Fibroblast of peridontal ligament (primary cell): ENCODE measurements at regions not wholly inside any gene's neighbourhood (a gene's known extent, or its start where the extent isn't known, plus 50 kb on each side); places are given as distances from the start of the nearest gene placed in this dataset.

Source experiments
- DNase-seq: peaks from one replicate; pipeline ENCODE4 v3.0.0-alpha.2; 2010; ENCODE audit errors: extremely low read depth

- DNase-seq, result no peak
Observed at GRCh38 chr15:62773369-62774165, 269.0 kb upstream of the TPM1 start.

- no peak for DNase-seq
Observed at GRCh38 chr15:62775932-62776331, 266.6 kb upstream of the TPM1 start.

- peak; percentile 23 for DNase-seq
Observed at GRCh38 chr15:62777671-62778070, 264.9 kb upstream of the TPM1 start.

GRCh38 chr15:62779036-62779770, 263.3 kb upstream of the TPM1 start:
- peak; percentile 81 for DNase-seq

- no peak for DNase-seq
Observed at GRCh38 chr15:62779899-62780298, 262.6 kb upstream of the TPM1 start.

GRCh38 chr15:62781081-62781497, 261.5 kb upstream of the TPM1 start:
- no peak for DNase-seq

GRCh38 chr15:62782071-62782841, 260.3 kb upstream of the TPM1 start:
- peak; percentile 98 for DNase-seq

GRCh38 chr15:62782896-62783295, 259.7 kb upstream of the TPM1 start:
- peak; percentile 34 for DNase-seq

- DNase-seq, result peak; percentile 89
Observed at GRCh38 chr15:62783303-62783957, 259.1 kb upstream of the TPM1 start.

- peak; percentile 62 for DNase-seq
Observed at GRCh38 chr15:62785881-62786828, 256.4 kb upstream of the TPM1 start.

- peak; percentile 74 for DNase-seq
Observed at GRCh38 chr15:62787401-62787800, 255.1 kb upstream of the TPM1 start.

GRCh38 chr15:62788224-62788623, 254.3 kb upstream of the TPM1 start:
- no peak for DNase-seq

GRCh38 chr15:62790546-62790945, 252.0 kb upstream of the TPM1 start:
- no peak for DNase-seq

- DNase-seq, result no peak
Observed at GRCh38 chr15:62791694-62792093, 250.9 kb upstream of the TPM1 start.

GRCh38 chr15:62792986-62793751, 249.4 kb upstream of the TPM1 start:
- DNase-seq, result peak; percentile 11

GRCh38 chr15:62793752-62794144, 248.8 kb upstream of the TPM1 start:
- no peak for DNase-seq

- no peak for DNase-seq
Observed at GRCh38 chr15:62795171-62795570, 247.4 kb upstream of the TPM1 start.

- no peak for DNase-seq
Observed at GRCh38 chr15:62795700-62796695, 246.5 kb upstream of the TPM1 start.

GRCh38 chr15:62797171-62797570, 245.4 kb upstream of the TPM1 start:
- no peak for DNase-seq
